COLO668 (cell line): ENCODE measurements at regions not wholly inside any gene's neighbourhood (a gene's known extent, or its start where the extent isn't known, plus 50 kb on each side); places are given as distances from the start of the nearest gene placed in this dataset.
"Not testable (repeated sequence)": the region's sequence is repeated elsewhere in the genome, so short reads cannot be mapped to it uniquely, and the experiment has no call there.

Experiments
- DNase-seq: peaks from one replicate; lab custom pipeline; 2025; ENCODE audit not compliant: unreplicated experiment; lab: John Stamatoyannopoulos, UW

- DNase-seq: peak; percentile 85
Measured at GRCh38 chr2:145431181-145431951, 911.4 kb upstream of the ZEB2 start.

GRCh38 chr2:145423809-145424208 lies 903.9 kb upstream of the ZEB2 start:
- no peak for DNase-seq

- DNase-seq: no peak
Measured at GRCh38 chr2:145422576-145422975, 902.7 kb upstream of the ZEB2 start.

- no peak for DNase-seq
Measured at GRCh38 chr2:145421841-145422240, 901.9 kb upstream of the ZEB2 start.

GRCh38 chr2:145416640-145417039 lies 896.7 kb upstream of the ZEB2 start:
- DNase-seq: no peak

GRCh38 chr2:145415151-145415550 lies 895.2 kb upstream of the ZEB2 start:
- no peak for DNase-seq

- DNase-seq: no peak
Measured at GRCh38 chr2:145413261-145414030, 893.5 kb upstream of the ZEB2 start.

GRCh38 chr2:145412155-145412554 lies 892.2 kb upstream of the ZEB2 start:
- peak; percentile 12 for DNase-seq

- DNase-seq: peak; percentile 65
Measured at GRCh38 chr2:145411493-145411892, 891.6 kb upstream of the ZEB2 start.

GRCh38 chr2:145410086-145410485 lies 890.2 kb upstream of the ZEB2 start:
- DNase-seq: no peak

GRCh38 chr2:145408980-145409379 lies 889.1 kb upstream of the ZEB2 start:
- DNase-seq: no peak

GRCh38 chr2:145404690-145405089 lies 884.8 kb upstream of the ZEB2 start:
- DNase-seq: no peak

GRCh38 chr2:145402706-145403277 lies 882.9 kb upstream of the ZEB2 start:
- DNase-seq: no peak

GRCh38 chr2:145399131-145399530 lies 879.2 kb upstream of the ZEB2 start:
- DNase-seq: no peak

- DNase-seq: no peak
Measured at GRCh38 chr2:145394181-145394580, 874.3 kb upstream of the ZEB2 start.

- DNase-seq: no peak
Measured at GRCh38 chr2:145386973-145387372, 867.1 kb upstream of the ZEB2 start.

- no peak for DNase-seq
Measured at GRCh38 chr2:145383961-145384360, 864.0 kb upstream of the ZEB2 start.

GRCh38 chr2:145380436-145381017 lies 860.6 kb upstream of the ZEB2 start:
- no peak for DNase-seq

- no peak for DNase-seq
Measured at GRCh38 chr2:145379934-145380333, 860.0 kb upstream of the ZEB2 start.

- no peak for DNase-seq
Measured at GRCh38 chr2:145374165-145374564, 854.2 kb upstream of the ZEB2 start.

GRCh38 chr2:145367334-145367733 lies 847.4 kb upstream of the ZEB2 start:
- DNase-seq: not testable (repeated sequence)

GRCh38 chr2:145366341-145366740 lies 846.4 kb upstream of the ZEB2 start:
- DNase-seq: no peak
